ENCODE measurements at regions not wholly inside any gene's neighbourhood (a gene's known extent, or its start where the extent isn't known, plus 50 kb on each side); places are given as distances from the start of the nearest gene placed in this dataset.
"Not testable (repeated sequence)": the region's sequence is repeated elsewhere in the genome, so short reads cannot be mapped to it uniquely, and the experiment has no call there.

- no peak for DNase-seq
Measured at GRCh38 chr1:94362466-94363058, 55.6 kb upstream of the ABCD3 start.

GRCh38 chr1:94358630-94359599 is 59.3 kb upstream of the ABCD3 start:
- DNase-seq = no peak

- DNase-seq = no peak
Measured at GRCh38 chr1:94357661-94358060, 60.5 kb upstream of the ABCD3 start.

- DNase-seq = no peak
Measured at GRCh38 chr1:94355485-94355980, 62.7 kb upstream of the ABCD3 start.

- no peak for DNase-seq
Measured at GRCh38 chr1:94351481-94351880, 66.7 kb upstream of the ABCD3 start.

DNA sequence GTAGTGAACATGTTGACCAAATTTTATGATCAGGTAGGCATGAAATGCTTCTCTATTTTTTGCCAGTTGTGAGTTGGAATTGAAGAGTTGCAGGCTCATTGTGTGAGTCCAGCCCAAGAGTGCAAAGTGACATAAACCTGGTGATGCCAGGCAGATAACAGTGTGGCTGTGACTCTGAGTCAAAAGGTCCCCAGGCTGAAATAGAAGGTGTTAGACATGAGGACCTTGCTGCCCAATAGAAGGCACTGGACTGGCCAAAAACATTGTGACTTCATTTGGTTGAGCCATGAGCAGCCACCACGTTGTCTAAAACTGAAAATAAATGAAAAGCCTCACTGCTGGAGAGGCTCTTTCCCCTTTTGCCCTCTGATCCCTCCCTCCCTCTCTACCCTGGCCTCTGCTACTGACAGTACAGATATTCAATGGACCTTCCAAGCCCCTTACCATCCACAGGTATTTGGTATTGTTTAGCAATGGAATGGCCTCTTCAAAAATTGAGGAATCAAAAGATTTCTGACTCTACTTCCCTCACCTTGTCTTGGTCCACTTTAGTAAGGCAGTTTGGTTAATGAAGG is 67.8 kb upstream of the ABCD3 start:
- DNase-seq = no peak

DNA sequence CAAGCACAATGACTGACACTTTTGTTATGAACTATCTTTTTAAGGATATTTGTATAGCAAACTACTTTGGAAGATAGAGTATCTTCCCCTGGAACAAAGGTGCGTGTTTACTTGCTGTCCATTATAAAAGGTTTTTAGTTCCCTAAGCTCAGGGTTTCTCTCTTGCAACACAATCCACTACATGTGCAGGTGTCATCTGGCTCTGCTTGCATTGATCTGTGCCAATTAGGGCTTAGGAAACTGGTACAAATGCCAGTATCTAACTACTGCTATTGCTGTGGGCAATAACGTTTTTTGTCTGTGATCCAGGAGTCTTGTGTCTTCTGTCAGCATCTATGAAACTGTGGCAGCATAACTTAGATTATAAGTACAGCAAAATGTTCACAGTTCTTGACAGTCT is 68.3 kb upstream of the ABCD3 start:
- DNase-seq = no peak

DNA sequence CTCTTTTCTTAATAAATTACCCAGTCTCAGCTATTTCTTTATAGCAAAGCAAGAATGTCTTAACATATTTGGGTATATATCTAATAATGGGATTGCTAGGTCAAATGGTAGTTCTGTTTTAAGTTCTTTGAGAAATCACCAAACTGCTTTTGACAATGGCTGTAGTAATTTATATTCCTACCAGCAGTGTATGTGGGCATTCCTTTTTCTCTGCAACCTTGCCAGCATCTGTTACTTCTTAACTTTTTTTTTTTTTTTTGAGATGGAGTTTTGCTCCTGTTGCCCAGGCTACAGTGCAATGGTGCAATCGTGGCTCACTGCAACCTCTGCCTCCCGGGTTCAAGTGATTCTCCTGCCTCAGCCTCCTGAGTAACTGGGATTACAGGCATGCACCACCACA is 69.8 kb upstream of the ABCD3 start:
- DNase-seq = not testable (repeated sequence)

DNA sequence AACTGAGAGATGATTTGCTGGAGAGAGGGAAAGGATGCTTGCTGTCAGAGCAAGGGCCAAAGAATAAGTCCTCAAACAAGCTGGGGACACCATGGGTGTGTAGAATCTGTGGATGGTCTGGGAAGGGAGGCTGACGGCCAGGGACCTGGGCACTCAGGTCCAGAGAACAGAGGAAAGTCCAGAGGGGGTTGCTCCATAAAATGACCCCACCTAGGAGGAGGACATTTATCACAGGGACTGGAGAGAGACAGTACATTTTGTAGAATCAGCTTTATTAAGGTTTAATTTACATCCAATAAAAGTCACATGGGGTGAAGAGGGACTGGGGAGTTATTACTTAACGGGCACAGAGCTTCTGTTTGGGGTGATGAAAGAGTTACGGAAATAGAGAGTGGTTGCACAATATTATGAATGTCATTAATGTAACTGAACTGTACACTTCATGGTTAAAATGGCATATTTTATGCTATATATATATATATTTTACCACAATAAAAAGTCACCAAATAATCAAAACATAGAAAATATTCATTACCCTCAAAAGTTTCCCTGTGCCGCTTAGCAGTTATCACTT is 73.0 kb upstream of the ABCD3 start:
- DNase-seq = no peak

GRCh38 chr1:94342416-94342815 is 75.8 kb upstream of the ABCD3 start:
- DNase-seq = no peak

DNA sequence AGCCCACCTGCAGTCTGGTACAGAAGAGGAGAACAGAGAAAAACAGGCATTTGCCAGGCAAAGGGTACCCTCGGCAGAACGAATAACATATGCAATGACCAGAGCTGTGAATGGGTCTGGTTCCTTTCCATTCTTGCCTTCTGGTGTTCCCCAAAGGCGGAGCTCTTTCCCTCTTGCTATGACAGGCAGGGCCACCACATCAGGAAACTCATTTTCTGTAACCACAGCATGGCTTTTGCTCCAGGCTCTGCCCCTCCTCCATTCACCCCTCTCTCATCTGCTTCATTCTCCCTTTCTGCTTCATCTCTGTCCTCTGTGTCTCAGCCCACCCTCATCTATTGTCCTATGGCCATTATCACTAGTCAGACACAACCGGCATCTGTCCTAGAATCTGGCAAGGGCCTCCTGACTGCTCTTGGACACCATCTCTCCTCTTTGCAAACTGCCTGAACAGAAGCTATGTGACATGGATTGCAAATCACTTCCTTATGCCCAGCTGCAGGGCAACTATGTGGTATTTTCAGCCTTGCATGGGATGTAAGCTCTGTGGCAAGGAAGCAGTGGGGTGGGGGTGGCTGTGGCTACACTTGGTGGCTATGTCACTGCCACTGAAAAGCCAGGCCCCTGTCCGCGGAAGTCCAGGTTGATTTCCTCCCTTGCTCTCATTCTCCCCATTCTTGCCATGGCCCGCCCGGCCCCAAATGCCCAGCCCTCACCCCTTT is 78.8 kb upstream of the ABCD3 start:
- DNase-seq = no peak

- DNase-seq = no peak
Measured at GRCh38 chr1:94336991-94337390, 81.2 kb upstream of the ABCD3 start.

GRCh38 chr1:94335950-94336349 is 82.2 kb upstream of the ABCD3 start:
- peak; percentile 82 for DNase-seq

DNA sequence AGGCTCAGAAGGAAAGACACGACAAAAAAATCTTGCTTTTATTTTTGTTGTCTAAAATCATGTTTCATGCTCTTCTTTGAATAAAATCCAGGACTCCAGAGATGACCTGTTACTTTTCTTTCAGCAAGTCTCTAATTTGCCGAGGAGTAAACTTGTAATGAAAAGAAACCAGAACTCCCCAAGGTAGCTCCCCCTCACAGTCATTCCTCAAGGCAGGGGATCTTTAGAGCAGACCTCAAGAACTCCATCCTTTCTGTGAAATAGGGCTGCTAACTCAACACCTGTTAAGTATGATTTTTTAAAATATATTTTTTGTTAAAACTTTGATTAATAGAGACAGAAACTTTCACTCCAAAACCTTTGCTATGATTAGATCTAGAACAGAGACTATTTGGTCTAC is 82.7 kb upstream of the ABCD3 start:
- no peak for DNase-seq

GRCh38 chr1:94334764-94335163 is 83.4 kb upstream of the ABCD3 start:
- no peak for DNase-seq

- no peak for DNase-seq
Measured at GRCh38 chr1:94332952-94333351, 85.2 kb upstream of the ABCD3 start.

DNA sequence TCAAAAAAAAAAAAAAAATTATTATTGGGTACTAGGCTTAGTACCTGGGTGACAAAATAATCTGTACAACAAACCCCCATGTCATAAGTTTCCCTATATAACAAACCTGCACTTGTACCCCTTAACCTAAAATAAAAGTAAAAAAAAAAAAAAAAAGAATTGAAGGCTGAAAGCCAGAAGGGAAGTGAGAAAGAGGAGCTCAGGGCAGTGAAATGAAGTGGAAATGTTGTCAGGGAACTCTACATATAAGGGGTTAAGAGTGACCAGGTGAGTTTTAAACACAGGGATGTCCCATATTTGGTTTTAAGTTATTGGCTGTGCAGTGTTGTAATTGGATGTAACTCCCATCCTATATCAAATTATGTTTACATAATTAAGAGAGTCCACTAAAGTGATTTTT is 85.7 kb upstream of the ABCD3 start:
- DNase-seq = no peak

DNA sequence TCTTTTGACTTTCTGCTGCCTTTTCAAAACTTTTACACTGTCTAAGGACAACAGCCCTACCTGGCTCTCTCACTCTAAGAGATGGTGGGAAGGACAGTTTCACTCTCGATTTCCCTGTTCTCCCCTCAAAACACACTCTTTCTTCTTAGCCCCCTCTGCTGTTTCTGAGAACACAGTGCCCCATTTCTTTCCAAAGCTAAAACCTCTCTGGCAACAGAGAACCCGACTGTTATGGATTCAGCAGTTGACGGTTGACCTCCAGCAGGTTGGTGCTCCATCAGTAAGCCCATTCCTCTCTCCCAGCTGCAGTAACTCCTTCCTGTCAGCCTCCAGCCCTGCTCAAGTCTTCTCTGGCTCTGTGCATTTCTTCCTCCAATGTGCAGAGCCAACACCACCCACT is 88.2 kb upstream of the ABCD3 start:
- no peak for DNase-seq

DNA sequence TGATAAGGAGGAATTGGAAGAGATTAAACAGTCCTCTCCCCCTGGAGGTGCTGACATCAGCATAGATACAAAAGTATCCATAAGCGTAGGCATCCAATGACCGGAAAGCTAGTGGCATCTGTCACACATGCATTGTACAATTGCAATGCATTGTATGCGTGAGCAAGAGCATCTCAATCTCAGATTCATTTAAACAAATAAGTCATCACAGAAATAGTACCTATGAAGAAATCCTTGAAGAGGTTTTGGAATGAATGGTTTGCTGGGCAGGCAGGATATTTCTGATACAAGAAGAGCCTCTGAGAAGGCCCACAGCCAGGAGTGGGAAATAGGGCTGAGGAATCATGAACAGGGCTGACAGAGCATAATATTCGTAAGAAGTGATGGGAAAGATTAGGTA is 88.9 kb upstream of the ABCD3 start:
- no peak for DNase-seq

DNA sequence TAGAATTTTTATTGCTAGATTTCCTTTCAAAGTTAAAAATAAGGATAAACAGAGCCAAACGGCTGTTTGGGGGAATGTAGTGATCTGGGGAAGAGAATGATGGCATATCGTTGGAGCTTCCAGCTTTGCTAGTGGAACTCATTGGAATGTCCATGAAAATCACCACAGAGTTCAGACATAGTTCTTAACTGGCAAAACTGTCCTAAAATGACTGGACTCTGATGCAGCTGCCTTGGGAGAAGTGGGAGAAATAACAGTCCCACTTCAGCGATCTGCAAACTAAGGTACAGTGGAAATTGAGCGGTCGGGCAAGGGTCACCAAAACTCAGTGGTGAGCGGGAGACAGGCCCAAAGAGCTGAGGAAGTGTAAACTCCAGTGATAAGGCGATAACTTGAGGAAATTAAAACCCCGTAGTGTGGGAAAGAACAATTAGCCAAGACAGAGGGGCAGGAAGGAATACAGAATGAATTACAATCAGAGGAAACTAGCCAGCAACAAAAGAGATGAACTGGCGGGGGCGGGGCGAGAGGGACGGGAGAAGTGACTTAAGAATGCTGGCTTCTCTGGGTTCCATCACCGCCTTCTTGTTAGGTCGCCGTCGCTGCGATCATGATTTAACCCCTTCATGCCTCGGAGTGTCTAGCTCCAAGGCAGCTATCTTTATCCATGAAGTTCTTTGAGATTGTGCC is 89.8 kb upstream of the ARHGAP29 start:
- DNase-seq = no peak

- no peak for DNase-seq
Measured at GRCh38 chr1:94326329-94326728, 88.9 kb upstream of the ARHGAP29 start.

Measured in NCI-H510A (cell line).